Esophagus muscularis mucosa (tissue), 4 donors: ENCODE measurements at regions not wholly inside any gene's neighbourhood (a gene's known extent, or its start where the extent isn't known, plus 50 kb on each side); places are given as distances from the start of the nearest gene placed in this dataset.

Source experiments
- DNase-seq: peaks from one replicate; pipeline ENCODE4 v3.0.0-alpha.2; 2017; ENCODE audit errors: extremely low spot score
- H3K27ac ChIP-seq, 4 donors: fragments of 200-600 bp; sonication (generic); replicated peaks in 1 of 4; 1 replicate in 3 of 4; 2 replicates in 1 of 4; pipeline ENCODE4 v1.5.1; 2016 to 2019; ENCODE audit warnings: mild to moderate bottlenecking in 1 of 4
- H3K27me3 ChIP-seq, 4 donors: fragments of 200-600 bp; sonication (generic); one replicate each; pipeline versions ENCODE4 v1.5.1 to v1.6.0; 2016 to 2019
- H3K36me3 ChIP-seq, 4 donors: fragments of 200-600 bp; sonication (generic); one replicate each; pipeline ENCODE4 v1.5.1; 2016 to 2019
- H3K4me1 ChIP-seq, 4 donors: fragments of 200-600 bp; sonication (generic); one replicate each; pipeline ENCODE4 v1.5.1; 2016 to 2019
- H3K4me3 ChIP-seq, 4 donors: fragments of 200-600 bp; sonication (generic); 1 replicate in 2 of 4; 2 replicates in 2 of 4; pipeline ENCODE4 v1.5.1; 2016 to 2019; ENCODE audit warnings: mild to moderate bottlenecking in 4 of 4, moderate library complexity in 1 of 4
- H3K9me3 ChIP-seq, 4 donors: fragments of 200-600 bp; sonication (generic); 1 replicate in 3 of 4; 2 replicates in 1 of 4; pipeline ENCODE4 v1.5.1; 2016 to 2019
- EP300 ChIP-seq: sonication (generic); formaldehyde crosslinking; IDR thresholded peaks from one replicate; pipeline ENCODE4 v1.6.1; 2017; ENCODE audit warnings: antibody characterized with exemption
- POLR2A ChIP-seq: fragments of 450-650 bp; IDR thresholded peaks from one replicate; pipeline ENCODE4 v1.6.1; 2017; ENCODE audit warnings: antibody characterized with exemption, moderate library complexity, mild to moderate bottlenecking, low read depth
- POLR2AphosphoS5 ChIP-seq, 2 donors: sonication (generic); formaldehyde crosslinking; IDR thresholded peaks; one replicate each; pipeline ENCODE4 v1.6.1; 2017; ENCODE audit warnings: antibody characterized with exemption in 2 of 2
- WGBS: methylation state at CpG from one replicate; pipeline ENCODE4 v1.1.5; 2018; 5-methylcytosine and 5-hydroxymethylcytosine counted together
- intact Hi-C: fragments of 100-400 bp; cut with DNase I; formaldehyde crosslinking; loops from one replicate; pipeline ENCODE4 v1.15.1; 2023
- TF ChIP-seq, protein P1 (sequence below), 3 experiments: fragments of 200-600 bp in 2 of 3; fragments of 450-650 bp in 1 of 3; sonication (generic) in 2 of 3; IDR thresholded peaks; one replicate each; pipeline ENCODE4 v1.5.1; 2017 to 2019; ENCODE audit warnings: antibody characterized with exemption in 3 of 3, mild to moderate bottlenecking in 2 of 3, moderate library complexity in 1 of 3

DNA sequence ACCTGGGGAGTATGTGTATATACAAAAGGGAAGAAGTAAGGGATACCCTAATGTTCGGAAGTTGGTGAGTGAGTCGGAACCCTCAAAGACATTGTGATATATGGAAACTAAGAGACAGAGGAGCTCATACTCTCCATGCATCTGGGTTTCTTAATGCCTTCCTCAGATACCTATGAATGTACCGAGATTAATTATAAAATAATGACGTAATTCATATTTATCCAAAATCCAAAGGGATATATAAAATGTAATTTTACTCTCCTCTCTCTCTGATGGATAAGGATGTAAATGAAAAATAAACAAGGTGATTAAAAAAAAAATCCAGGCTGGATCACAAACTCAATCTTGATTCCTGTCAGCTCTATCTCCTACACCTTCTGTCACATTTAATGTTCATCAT, 275.9 kb upstream of the FAM241A start:
- intact Hi-C loops = no loop called here

DNA sequence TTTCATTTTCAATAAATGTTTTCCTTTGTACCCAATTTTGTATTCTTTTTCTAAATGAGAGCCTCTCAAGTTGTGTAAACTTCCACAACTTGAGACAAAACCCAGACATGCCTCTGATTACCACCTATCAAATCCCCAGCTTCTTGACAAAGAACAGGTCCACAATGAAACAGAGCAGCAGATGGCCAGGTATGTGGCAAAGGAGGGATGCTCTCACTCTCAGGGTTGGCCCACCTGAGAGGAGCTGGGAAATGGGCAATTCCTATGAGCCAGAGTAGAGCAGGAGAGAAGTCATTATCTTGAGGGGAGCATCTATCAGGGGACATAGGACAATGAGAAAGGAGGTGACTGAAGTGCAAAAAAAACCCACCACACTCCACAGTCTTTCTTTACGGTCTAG, 273.5 kb upstream of the FAM241A start:
- Histone ChIP-seq H3K9me3 (no peaks in the 10 kb centered on the region), H3K27ac (no peak overlapping the region), H3K4me3 (no peak overlapping the region), H3K4me1 (no peaks in the 10 kb centered on the region), H3K36me3 (no peaks in the 10 kb centered on the region), H3K27me3 (no peaks in the 10 kb centered on the region)
- no peak for DNase-seq
- TF ChIP-seq POLR2AphosphoS5 (IDR thresholded peaks at IDR 0.05) (no peak), EP300 (no peak), POLR2A (no peak)
- TF ChIP-seq, protein P1, sequence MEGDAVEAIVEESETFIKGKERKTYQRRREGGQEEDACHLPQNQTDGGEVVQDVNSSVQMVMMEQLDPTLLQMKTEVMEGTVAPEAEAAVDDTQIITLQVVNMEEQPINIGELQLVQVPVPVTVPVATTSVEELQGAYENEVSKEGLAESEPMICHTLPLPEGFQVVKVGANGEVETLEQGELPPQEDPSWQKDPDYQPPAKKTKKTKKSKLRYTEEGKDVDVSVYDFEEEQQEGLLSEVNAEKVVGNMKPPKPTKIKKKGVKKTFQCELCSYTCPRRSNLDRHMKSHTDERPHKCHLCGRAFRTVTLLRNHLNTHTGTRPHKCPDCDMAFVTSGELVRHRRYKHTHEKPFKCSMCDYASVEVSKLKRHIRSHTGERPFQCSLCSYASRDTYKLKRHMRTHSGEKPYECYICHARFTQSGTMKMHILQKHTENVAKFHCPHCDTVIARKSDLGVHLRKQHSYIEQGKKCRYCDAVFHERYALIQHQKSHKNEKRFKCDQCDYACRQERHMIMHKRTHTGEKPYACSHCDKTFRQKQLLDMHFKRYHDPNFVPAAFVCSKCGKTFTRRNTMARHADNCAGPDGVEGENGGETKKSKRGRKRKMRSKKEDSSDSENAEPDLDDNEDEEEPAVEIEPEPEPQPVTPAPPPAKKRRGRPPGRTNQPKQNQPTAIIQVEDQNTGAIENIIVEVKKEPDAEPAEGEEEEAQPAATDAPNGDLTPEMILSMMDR (IDR thresholded peaks at IDR 0.05) = no peak
- 72% methylated on average over 1 of the region's 1 CpG for WGBS
- intact Hi-C loops = no loop called here

More for the DNA sequence above, 275.9 kb upstream of the FAM241A start:
- no peak for DNase-seq
- Histone ChIP-seq H3K9me3 (no peaks in the 10 kb centered on the region), H3K36me3 (no peaks in the 10 kb centered on the region), H3K27ac (no peak overlapping the region), H3K4me1 (no peaks in the 10 kb centered on the region), H3K27me3 (no peaks in the 10 kb centered on the region), H3K4me3 (no peak overlapping the region)
- 93% methylated on average over 4 of the region's 4 CpGs for WGBS
- no peak for TF ChIP-seq EP300
- TF ChIP-seq, protein P1 (IDR thresholded peaks at IDR 0.05) = no peak
- TF ChIP-seq POLR2A = no peak
- no peak for TF ChIP-seq POLR2AphosphoS5 (IDR thresholded peaks at IDR 0.05)

DNA sequence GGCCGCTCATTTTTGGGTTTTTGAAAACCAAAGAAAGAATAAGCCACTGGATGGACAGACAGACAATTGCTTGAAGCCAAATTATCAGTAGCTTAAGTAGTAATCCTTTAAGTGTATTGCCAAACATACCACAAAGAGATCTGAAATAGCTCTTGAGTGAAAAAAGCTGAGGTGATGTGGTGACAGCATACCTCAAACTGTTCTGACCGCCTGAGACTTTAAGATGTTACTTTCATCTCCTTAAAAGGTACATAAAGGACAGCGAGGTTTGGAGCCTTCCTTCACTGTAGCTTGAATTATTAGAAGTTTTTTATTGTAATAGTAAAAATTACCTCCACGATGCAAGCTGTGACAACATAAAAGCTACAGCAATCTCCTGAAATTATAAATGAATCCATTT, 271.5 kb upstream of the FAM241A start:
- intact Hi-C loops = no loop called here

DNA sequence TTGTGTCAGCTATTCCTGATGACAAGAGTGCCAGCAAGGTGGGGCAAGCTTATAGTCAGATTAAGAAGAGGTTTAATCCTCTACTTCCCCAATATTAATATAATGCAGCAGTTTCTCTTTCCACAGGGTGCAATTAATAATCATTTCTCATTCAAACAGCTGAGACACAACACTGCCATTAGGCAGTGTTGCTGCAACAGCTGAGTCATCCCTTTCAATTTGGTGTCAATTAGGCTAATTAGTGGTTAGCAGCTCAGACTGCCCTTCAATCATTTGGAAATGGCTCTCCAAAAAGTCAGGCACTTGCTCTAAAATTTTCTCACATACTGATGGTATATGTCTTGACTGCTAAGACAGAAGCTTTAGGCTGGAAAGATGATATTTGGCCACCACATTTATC, 265.7 kb upstream of the FAM241A start:
- intact Hi-C loops = no loop called here
- H3K9me3 ChIP-seq = no peaks in the 10 kb centered on the region
- H3K27me3 ChIP-seq = no peaks in the 10 kb centered on the region
- no peaks in the 10 kb centered on the region for H3K4me1 ChIP-seq
- DNase-seq = no peak
- H3K27ac ChIP-seq = no peak overlapping the region
- H3K4me3 ChIP-seq = no peak overlapping the region
- H3K36me3 ChIP-seq = no peaks in the 10 kb centered on the region
- no peak for TF ChIP-seq POLR2A
- no peak for TF ChIP-seq EP300
- TF ChIP-seq POLR2AphosphoS5 (IDR thresholded peaks at IDR 0.05) = no peak
- TF ChIP-seq, protein P1 (IDR thresholded peaks at IDR 0.05) = no peak

More for the DNA sequence above, 271.5 kb upstream of the FAM241A start:
- Histone ChIP-seq H3K27ac (no peak overlapping the region), H3K9me3 (no peaks in the 10 kb centered on the region), H3K4me1 (no peaks in the 10 kb centered on the region), H3K4me3 (no peak overlapping the region), H3K27me3 (no peaks in the 10 kb centered on the region), H3K36me3 (no peaks in the 10 kb centered on the region)
- 69% methylated on average over 4 of the region's 4 CpGs for WGBS
- DNase-seq = no peak
- TF ChIP-seq POLR2AphosphoS5 (IDR thresholded peaks at IDR 0.05) (no peak), POLR2A (no peak), EP300 (no peak)
- TF ChIP-seq, protein P1 (IDR thresholded peaks at IDR 0.05) = no peak

DNA sequence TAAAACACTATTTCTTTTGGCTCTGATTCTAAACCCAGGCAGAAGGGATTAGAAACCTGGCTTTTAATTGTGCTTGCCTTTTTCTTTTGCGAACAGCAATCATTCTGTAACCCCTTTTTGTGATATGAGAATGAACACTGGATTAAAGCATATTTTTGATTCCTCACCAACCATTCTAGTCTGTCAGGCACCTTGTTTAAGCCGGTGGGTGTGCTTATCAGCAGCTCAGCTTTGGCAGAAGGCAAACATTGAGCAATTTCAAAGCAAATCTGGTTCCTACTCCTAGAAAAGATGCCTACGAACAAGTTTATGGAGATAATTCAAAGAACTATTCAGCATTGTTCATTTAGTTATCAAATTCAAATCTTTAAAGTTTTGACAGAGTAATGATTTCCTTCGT, 265.1 kb upstream of the FAM241A start:
- no peaks in the 10 kb centered on the region for H3K4me1 ChIP-seq
- H3K9me3 ChIP-seq = no peaks in the 10 kb centered on the region
- DNase-seq = no peak
- intact Hi-C loops = no loop called here
- H3K27ac ChIP-seq = no peak overlapping the region
- H3K27me3 ChIP-seq = no peaks in the 10 kb centered on the region
- no peak for TF ChIP-seq POLR2AphosphoS5 (IDR thresholded peaks at IDR 0.05)
- no peak for TF ChIP-seq EP300
- no peak for TF ChIP-seq POLR2A
- TF ChIP-seq, protein P1 (IDR thresholded peaks at IDR 0.05) = no peak
- H3K36me3 ChIP-seq = no peaks in the 10 kb centered on the region
- H3K4me3 ChIP-seq = no peak overlapping the region
- 64% methylated on average over 4 of the region's 4 CpGs for WGBS
